IMR-90 (cell line): ENCODE measurements at regions not wholly inside any gene's neighbourhood (a gene's known extent, or its start where the extent isn't known, plus 50 kb on each side); places are given as distances from the start of the nearest gene placed in this dataset.

ENCODE experiments used
- ATAC-seq: fragments of 200-7000 bp; cut with Tn5 transposase; 2 replicates; pipeline ENCODE4 v1.9.1; 2020; ENCODE audit warnings: low read depth, mild to moderate bottlenecking, moderate library complexity
- BruUV-seq: library from RNA; stranded (reverse); fragments of 400-500 nt; replicated peaks from 2 replicates; lab custom pipeline; 2021; lab: Mats Ljungman, UMichigan
- CTCF ChIA-PET: fragments of 300-600 bp; formaldehyde crosslinking; extraction: SDS; loops from one replicate; lab custom pipeline; 2021; ENCODE audit warnings: antibody characterized with exemption; lab: Yijun Ruan, JAX
- POLR2A ChIA-PET: fragments of 300-600 bp; sonication (Branson Sonifier 250); formaldehyde crosslinking; loops from one replicate; lab custom pipeline; 2022; ENCODE audit warnings: antibody characterized with exemption; ENCODE audit not compliant: unreplicated experiment; lab: Charles Lee
- DNase-seq: peaks from one replicate; pipeline ENCODE4 v3.0.0; 2013
- H2AFZ ChIP-seq: replicated peaks from 2 replicates; pipeline ENCODE3; 2013; ENCODE audit warnings: low read length, mild to moderate bottlenecking; ENCODE audit not compliant: poor library complexity
- H2AK5ac ChIP-seq: 2 replicates; pipeline ENCODE4 v1.6.1; 2013; ENCODE audit warnings: low read depth, low read length, inconsistent platforms
- H2AK9ac ChIP-seq: replicated peaks from 2 replicates; pipeline ENCODE3; 2013; ENCODE audit warnings: mild to moderate bottlenecking, low read depth, low read length, moderate library complexity; ENCODE audit not compliant: poor library complexity
- H2BK120ac ChIP-seq: 2 replicates; pipeline ENCODE4 v1.6.1; 2013; ENCODE audit warnings: low read depth, low read length, inconsistent platforms
- H2BK15ac ChIP-seq: 3 replicates; pipeline ENCODE4 v1.6.1; 2013; ENCODE audit warnings: low read depth, low read length, inconsistent platforms
- H2BK20ac ChIP-seq: 2 replicates; pipeline ENCODE4 v1.6.1; 2013; ENCODE audit warnings: low read depth, mild to moderate bottlenecking, inconsistent platforms, low read length, moderate library complexity
- H2BK5ac ChIP-seq: 2 replicates; pipeline ENCODE4 v1.6.1; 2013; ENCODE audit warnings: mild to moderate bottlenecking, low read depth, low read length, inconsistent platforms; ENCODE audit not compliant: poor library complexity, severe bottlenecking
- H3K14ac ChIP-seq: replicated peaks from 2 replicates; pipeline ENCODE4 v1.6.1; 2013; ENCODE audit warnings: low read depth, low read length, inconsistent platforms
- H3K18ac ChIP-seq: 2 replicates; pipeline ENCODE4 v1.6.1; 2013; ENCODE audit warnings: low read depth, low read length, control low read depth
- H3K23ac ChIP-seq: 2 replicates; pipeline ENCODE4 v1.6.1; 2013; ENCODE audit warnings: low read depth, low read length, inconsistent platforms
- H3K27ac ChIP-seq: 2 replicates; pipeline ENCODE4 v1.5.1; 2013; ENCODE audit warnings: mild to moderate bottlenecking, control low read depth, low read length; ENCODE audit not compliant: insufficient read depth
- H3K27me3 ChIP-seq: 2 replicates; pipeline ENCODE4 v1.6.1; 2013; ENCODE audit warnings: low read length; ENCODE audit not compliant: control insufficient read depth, insufficient read depth
- H3K36me3 ChIP-seq: 2 replicates; pipeline ENCODE4 v1.6.1; 2013; ENCODE audit warnings: low read length, mixed read lengths; ENCODE audit not compliant: control insufficient read depth, insufficient read depth
- H3K4ac ChIP-seq: 2 replicates; pipeline ENCODE4 v1.6.1; 2013; ENCODE audit warnings: low read depth, low read length, inconsistent platforms
- H3K4me1 ChIP-seq: 2 replicates; pipeline ENCODE4 v1.6.1; 2013; ENCODE audit warnings: low read length, mixed read lengths; ENCODE audit not compliant: control insufficient read depth, insufficient read depth
- H3K4me2 ChIP-seq: 2 replicates; pipeline ENCODE4 v1.6.1; 2013; ENCODE audit warnings: low read depth, mild to moderate bottlenecking, control low read depth, low read length, moderate library complexity
- H3K4me3 ChIP-seq: 2 replicates; pipeline ENCODE4 v1.5.1; 2013; ENCODE audit warnings: low read depth, mild to moderate bottlenecking, control low read depth, low read length, moderate library complexity; ENCODE audit not compliant: insufficient read depth
- H3K56ac ChIP-seq: 2 replicates; pipeline ENCODE4 v1.6.1; 2013; ENCODE audit warnings: low read length, inconsistent platforms; ENCODE audit not compliant: insufficient read depth; ENCODE audit errors: extremely low read depth
- H3K79me1 ChIP-seq, 2 experiments: 2 replicates each; pipeline ENCODE4 v1.6.1; 2013; ENCODE audit warnings: low read length in 2 of 2, inconsistent platforms in 1 of 2, low read depth in 1 of 2
- H3K9ac ChIP-seq: 2 replicates; pipeline ENCODE4 v1.6.1; 2013; ENCODE audit warnings: low read depth, low read length, control low read depth
- H3K9me1 ChIP-seq: 2 replicates; pipeline ENCODE4 v1.6.1; 2013; ENCODE audit warnings: low read length, inconsistent platforms; ENCODE audit not compliant: insufficient read depth
- H3K9me3 ChIP-seq: 2 replicates; pipeline ENCODE4 v1.6.1; 2013; ENCODE audit warnings: low read length; ENCODE audit not compliant: control insufficient read depth, insufficient read depth
- H4K20me1 ChIP-seq: 2 replicates; pipeline ENCODE4 v1.6.1; 2013; ENCODE audit warnings: low read length, inconsistent platforms; ENCODE audit not compliant: insufficient read depth
- H4K5ac ChIP-seq: 2 replicates; pipeline ENCODE4 v1.6.1; 2013; ENCODE audit warnings: mild to moderate bottlenecking, low read depth, low read length, control low read depth
- H4K8ac ChIP-seq, 2 experiments: 2 replicates each; pipeline ENCODE4 v1.6.1; 2013; ENCODE audit warnings: low read depth in 2 of 2, low read length in 2 of 2, control low read depth in 1 of 2, inconsistent platforms in 1 of 2
- H4K91ac ChIP-seq: 2 replicates; pipeline ENCODE4 v1.6.1; 2013; ENCODE audit warnings: low read depth, low read length, inconsistent platforms; ENCODE audit not compliant: insufficient read depth
- MAFK ChIP-seq: IDR thresholded peaks from 2 replicates; pipeline ENCODE4 v1.6.1; 2012; ENCODE audit warnings: low read depth, low read length, improper control_type of control experiment
- RAD21 ChIP-seq: IDR thresholded peaks from 2 replicates; pipeline ENCODE4 v1.6.1; 2012; ENCODE audit warnings: low read length, improper control_type of control experiment
- WGBS, 2 experiments: methylation state at CpG; one replicate each; pipeline versions ENCODE4 v1.1.5 to v1.1.7; 2013; ENCODE audit warnings: missing lambda C conversion rate in 2 of 2; ENCODE audit not compliant: insufficient read length in 1 of 2; ENCODE audit errors: extremely low coverage in 2 of 2; 5-methylcytosine and 5-hydroxymethylcytosine counted together
- dilution Hi-C: fragments of 300-500 bp; cut with HindIII; formaldehyde crosslinking; loops from one replicate; pipeline ENCODE4 v1.14.3; 2018; ENCODE audit warnings: low sequenced_read_pairs; ENCODE audit not compliant: unreplicated experiment
- in situ Hi-C: fragments of 300-500 bp; cut with MboI; formaldehyde crosslinking; loops from 3 replicates; pipeline ENCODE4 v1.14.3; 2019; ENCODE audit warnings: low sequenced_read_pairs, inconsistent platforms, mixed read lengths
- intact Hi-C: fragments of 100-400 bp; cut with micrococcal nuclease; formaldehyde crosslinking; loops from 2 replicates; pipeline ENCODE4 v1.10.0; 2022

- CTCF ChIA-PET, result no interaction called here
- TF ChIP-seq RAD21 (no peak), MAFK (peak; percentile 46)
- intact Hi-C loops, result no loop called here
Observed at GRCh38 chr14:37652042-37652441, 56.6 kb downstream of the TTC6 start.

More at GRCh38 chr14:37652042-37652441, 56.6 kb downstream of the TTC6 start:
- Histone ChIP-seq H2BK15ac (no peak overlapping the region), H3K79me1 (no peaks in the 10 kb centered on the region), H2BK5ac (no peak overlapping the region), H3K27me3 (no peaks in the 10 kb centered on the region), H2AFZ (no peak overlapping the region), H2AK5ac (no peak overlapping the region), H4K8ac (no peak overlapping the region), H2AK9ac (no peak overlapping the region), H2BK120ac (no peak overlapping the region), H3K4ac (no peak overlapping the region), H3K9ac (no peak overlapping the region), H4K91ac (no peak overlapping the region), H3K27ac (no peak overlapping the region), H3K4me2 (no peak overlapping the region), H3K4me1 (peaks cover 3% of the 10 kb centered on the region; the same call in 1 of the 2 replicates), H4K5ac (no peak overlapping the region), H3K4me3 (no peak overlapping the region), H3K9me3 (no peaks in the 10 kb centered on the region), H3K18ac (no peak overlapping the region), H3K23ac (no peak overlapping the region), H3K9me1 (no peaks in the 10 kb centered on the region), H4K20me1 (no peaks in the 10 kb centered on the region), H3K14ac (no peak overlapping the region), H2BK20ac (no peak overlapping the region), H3K36me3 (no peaks in the 10 kb centered on the region), H3K56ac (no peak overlapping the region)
- BruUV-seq, result no TSS peak
- in situ Hi-C loops (no loop called here), dilution Hi-C loops (no loop called here)
- no peak for DNase-seq
- POLR2A ChIA-PET, result no interaction called here
- no peak for ATAC-seq
- WGBS, 2 experiments, result 92% methylated on average over 2 of the region's 4 CpGs; no CpG with 5 or more reads in 1 of the 2 experiments
